ENCODE measurements at regions not wholly inside any gene's neighbourhood (a gene's known extent, or its start where the extent isn't known, plus 50 kb on each side); places are given as distances from the start of the nearest gene placed in this dataset.

GRCh38 chr9:93776256-93776655 lies 178.9 kb downstream of the BARX1 start:
- Histone ChIP-seq H3K4me1 (ENCODE audit: control insufficient read depth, insufficient read depth, low read length) (no peaks in the 10 kb centered on the region), H3K36me3 (ENCODE audit: control insufficient read depth, insufficient read depth, low read length) (no peaks in the 10 kb centered on the region), H3K9me3 (ENCODE audit: control insufficient read depth, low read length) (no peaks in the 10 kb centered on the region), H3K4me3 (ENCODE audit: low read length) (no peak overlapping the region), H3K27ac (ENCODE audit: low read depth, low read length) (no peak overlapping the region), H3K27me3 (ENCODE audit: control insufficient read depth, insufficient read depth, low read length, poor library complexity, severe bottlenecking) (no peaks in the 10 kb centered on the region), H3K9ac (ENCODE audit: extremely low read depth, low read length, poor library complexity, severe bottlenecking) (no peak overlapping the region)
- WGBS, 2 experiments (ENCODE audit: insufficient coverage in 1 of 2, insufficient read length in 1 of 2): 88 to 100% methylated on average over 1 of the region's 1 CpG
- Mint-ChIP-seq H3K36me3 (ENCODE audit: low read depth) (no peaks in the 10 kb centered on the region), H3K4me1 (no peaks in the 10 kb centered on the region), H3K27me3 (ENCODE audit: insufficient read depth) (peaks cover 2% of the 10 kb centered on the region), H3K4me3 (no peak overlapping the region), H3K27ac (no peak overlapping the region), H3K9me3 (no peaks in the 10 kb centered on the region)
- TF ChIP-seq, protein P1, sequence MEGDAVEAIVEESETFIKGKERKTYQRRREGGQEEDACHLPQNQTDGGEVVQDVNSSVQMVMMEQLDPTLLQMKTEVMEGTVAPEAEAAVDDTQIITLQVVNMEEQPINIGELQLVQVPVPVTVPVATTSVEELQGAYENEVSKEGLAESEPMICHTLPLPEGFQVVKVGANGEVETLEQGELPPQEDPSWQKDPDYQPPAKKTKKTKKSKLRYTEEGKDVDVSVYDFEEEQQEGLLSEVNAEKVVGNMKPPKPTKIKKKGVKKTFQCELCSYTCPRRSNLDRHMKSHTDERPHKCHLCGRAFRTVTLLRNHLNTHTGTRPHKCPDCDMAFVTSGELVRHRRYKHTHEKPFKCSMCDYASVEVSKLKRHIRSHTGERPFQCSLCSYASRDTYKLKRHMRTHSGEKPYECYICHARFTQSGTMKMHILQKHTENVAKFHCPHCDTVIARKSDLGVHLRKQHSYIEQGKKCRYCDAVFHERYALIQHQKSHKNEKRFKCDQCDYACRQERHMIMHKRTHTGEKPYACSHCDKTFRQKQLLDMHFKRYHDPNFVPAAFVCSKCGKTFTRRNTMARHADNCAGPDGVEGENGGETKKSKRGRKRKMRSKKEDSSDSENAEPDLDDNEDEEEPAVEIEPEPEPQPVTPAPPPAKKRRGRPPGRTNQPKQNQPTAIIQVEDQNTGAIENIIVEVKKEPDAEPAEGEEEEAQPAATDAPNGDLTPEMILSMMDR (conservative IDR thresholded peaks at IDR 0.05): no peak
- no peak for DNase-seq

DNA sequence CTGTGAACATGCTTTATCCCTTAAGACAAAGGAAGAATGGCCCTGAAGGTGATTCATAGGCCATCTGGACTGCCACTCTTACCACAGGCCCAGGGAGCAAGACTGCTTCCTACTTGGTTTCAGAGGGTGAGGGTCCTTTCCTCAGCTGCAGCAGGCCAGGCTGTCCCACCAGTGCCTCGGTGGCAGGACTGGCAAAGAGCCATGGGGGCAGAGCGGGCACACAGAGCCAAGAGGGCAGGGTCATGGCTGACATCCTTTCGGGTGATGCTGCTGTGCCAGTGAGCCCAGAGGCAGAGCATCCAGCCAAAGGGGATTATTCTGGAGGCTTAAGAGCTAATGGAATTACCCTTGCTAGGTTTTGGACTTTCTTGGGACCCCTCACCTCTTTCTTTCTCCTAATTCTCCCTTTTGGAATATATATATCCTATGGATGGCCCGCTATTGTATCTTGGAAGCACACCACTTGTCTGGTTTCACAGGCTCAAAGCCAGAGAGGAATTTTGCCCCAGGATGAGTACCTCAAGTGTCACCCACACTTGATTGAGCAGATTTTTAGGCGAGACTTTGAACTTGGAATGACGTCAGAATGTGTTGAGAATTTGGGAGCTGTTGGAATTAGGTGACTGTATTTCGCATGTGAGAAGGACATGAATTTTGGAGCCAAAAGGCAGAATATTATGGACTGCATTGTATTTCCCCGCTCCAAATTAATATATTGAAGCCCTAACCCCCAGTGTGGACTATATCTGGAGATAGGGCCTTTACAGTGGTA lies 180.6 kb downstream of the BARX1 start:
- H3K27me3 Mint-ChIP-seq (ENCODE audit: insufficient read depth): peaks cover 2% of the 10 kb centered on the region
- no peaks in the 10 kb centered on the region for H3K4me1 Mint-ChIP-seq

DNA sequence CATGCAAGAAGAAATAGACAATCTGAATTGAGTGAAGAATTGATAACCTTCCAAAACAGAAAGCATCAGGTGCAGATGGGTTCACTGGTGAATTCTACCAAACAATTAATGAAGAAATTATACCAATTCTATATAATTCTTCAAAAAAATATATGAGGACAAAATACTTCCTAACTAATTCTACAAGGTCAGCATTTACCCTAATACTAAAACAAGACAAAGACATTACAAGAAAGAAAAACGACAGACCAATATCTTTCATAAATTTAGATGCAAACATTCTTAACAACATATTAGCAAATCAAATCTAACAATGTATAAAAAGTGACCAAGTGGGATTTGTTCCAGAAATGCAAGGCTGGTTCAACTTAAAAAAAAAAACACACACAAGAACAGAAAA lies 183.9 kb downstream of the BARX1 start:
- TF ChIP-seq, protein P1 (conservative IDR thresholded peaks at IDR 0.05): no peak
- H3K4me3 Mint-ChIP-seq: no peak overlapping the region
- H3K27me3 ChIP-seq (ENCODE audit: control insufficient read depth, insufficient read depth, low read length, poor library complexity, severe bottlenecking): no peaks in the 10 kb centered on the region
- H3K36me3 ChIP-seq (ENCODE audit: control insufficient read depth, insufficient read depth, low read length): no peaks in the 10 kb centered on the region
- H3K9me3 Mint-ChIP-seq: peaks cover 3% of the 10 kb centered on the region
- H3K4me1 ChIP-seq (ENCODE audit: control insufficient read depth, insufficient read depth, low read length): no peaks in the 10 kb centered on the region
- WGBS, 2 experiments (ENCODE audit: insufficient coverage in 1 of 2, insufficient read length in 1 of 2): 93% methylated on average over 1 of the region's 1 CpG; no CpG with 5 or more reads in 1 of the 2 experiments
- no peak overlapping the region for H3K9ac ChIP-seq (ENCODE audit: extremely low read depth, low read length, poor library complexity, severe bottlenecking)
- H3K4me1 Mint-ChIP-seq: no peaks in the 10 kb centered on the region
- peaks cover 2% of the 10 kb centered on the region for H3K27me3 Mint-ChIP-seq (ENCODE audit: insufficient read depth)
- no peak overlapping the region for H3K27ac Mint-ChIP-seq
- no peak overlapping the region for H3K4me3 ChIP-seq (ENCODE audit: low read length)
- no peak overlapping the region for H3K27ac ChIP-seq (ENCODE audit: low read depth, low read length)
- peaks cover 2% of the 10 kb centered on the region for H3K9me3 ChIP-seq (ENCODE audit: control insufficient read depth, low read length)
- no peak for DNase-seq
- H3K36me3 Mint-ChIP-seq (ENCODE audit: low read depth): no peaks in the 10 kb centered on the region

More for the DNA sequence above, 180.6 kb downstream of the BARX1 start:
- Mint-ChIP-seq H3K9me3 (no peaks in the 10 kb centered on the region), H3K36me3 (ENCODE audit: low read depth) (no peaks in the 10 kb centered on the region), H3K27ac (no peak overlapping the region), H3K4me3 (no peak overlapping the region)
- no peaks in the 10 kb centered on the region for H3K9me3 ChIP-seq (ENCODE audit: control insufficient read depth, low read length)
- TF ChIP-seq, protein P1 (conservative IDR thresholded peaks at IDR 0.05): no peak
- no peaks in the 10 kb centered on the region for H3K27me3 ChIP-seq (ENCODE audit: control insufficient read depth, insufficient read depth, low read length, poor library complexity, severe bottlenecking)
- H3K36me3 ChIP-seq (ENCODE audit: control insufficient read depth, insufficient read depth, low read length): no peaks in the 10 kb centered on the region
- H3K4me1 ChIP-seq (ENCODE audit: control insufficient read depth, insufficient read depth, low read length): no peaks in the 10 kb centered on the region
- no peak overlapping the region for H3K9ac ChIP-seq (ENCODE audit: extremely low read depth, low read length, poor library complexity, severe bottlenecking)
- 90 to 98% methylated on average over 7 to 8 of the region's 8 CpGs for WGBS, 2 experiments (ENCODE audit: insufficient coverage in 1 of 2, insufficient read length in 1 of 2)
- no peak overlapping the region for H3K4me3 ChIP-seq (ENCODE audit: low read length)
- no peak for DNase-seq
- no peak overlapping the region for H3K27ac ChIP-seq (ENCODE audit: low read depth, low read length)
